K562 (cell line): ENCODE measurements at regions not wholly inside any gene's neighbourhood (a gene's known extent, or its start where the extent isn't known, plus 50 kb on each side); places are given as distances from the start of the nearest gene placed in this dataset.

ENCODE experiments used
- BCOR ChIP-seq: fragments of 450-650 bp; IDR thresholded peaks from 2 replicates; pipeline ENCODE4 v1.6.1; 2016
- BHLHE40 ChIP-seq: IDR thresholded peaks from 2 replicates; pipeline ENCODE4 v1.6.1; 2011; ENCODE audit warnings: low read length, improper control_type of control experiment
- BRD9 ChIP-seq: fragments of 450-650 bp; IDR thresholded peaks from 2 replicates; pipeline ENCODE4 v1.6.1; 2018; ENCODE audit warnings: low read depth; ENCODE audit not compliant: partially characterized antibody
- CBFB ChIP-seq: sonication (generic); formaldehyde crosslinking; IDR thresholded peaks from 2 replicates; pipeline ENCODE4 v1.4.0; 2020; ENCODE audit warnings: mild to moderate bottlenecking, missing genetic modification reagents
- CLOCK ChIP-seq: fragments of 250-450 bp; sonication (Bioruptor Pico); IDR thresholded peaks from 2 replicates; pipeline ENCODE4 v1.4.0; 2020; ENCODE audit warnings: mild to moderate bottlenecking, moderate library complexity, borderline replicate concordance
- E2F1 ChIP-seq: sonication (generic); formaldehyde crosslinking; IDR thresholded peaks from 2 replicates; pipeline ENCODE4 v1.8.1; 2023; ENCODE audit warnings: mild to moderate bottlenecking, missing genetic modification reagents, moderate library complexity
- GABPB1 ChIP-seq: sonication (generic); formaldehyde crosslinking; IDR thresholded peaks from 2 replicates; pipeline ENCODE4 v1.8.0; 2022; ENCODE audit warnings: mild to moderate bottlenecking, missing genetic modification reagents
- IRF2 ChIP-seq: sonication (generic); formaldehyde crosslinking; IDR thresholded peaks from 2 replicates; pipeline ENCODE4 v1.8.1; 2022; ENCODE audit warnings: mild to moderate bottlenecking, missing genetic modification reagents
- MAFG ChIP-seq: fragments of 450-650 bp; conservative IDR thresholded peaks from 2 replicates; pipeline ENCODE4 v1.6.1; 2016; ENCODE audit warnings: missing genetic modification characterization, missing compliant biosample characterization
- NR2C1 ChIP-seq, 2 experiments: fragments of 450-650 bp; IDR thresholded peaks; 2 replicates each; pipeline ENCODE4 v1.6.1; 2017; ENCODE audit warnings: mild to moderate bottlenecking in 2 of 2, antibody characterized with exemption in 1 of 2, inconsistent platforms in 1 of 2, missing compliant biosample characterization in 1 of 2, missing genetic modification characterization in 1 of 2
- NRF1 ChIP-seq, 2 experiments: fragments of 450-650 bp; IDR thresholded peaks in 1 of 2; conservative IDR thresholded peaks in 1 of 2; 2 replicates each; pipeline ENCODE4 v1.6.1; 2014; ENCODE audit warnings: mild to moderate bottlenecking in 2 of 2
- PURB ChIP-seq: sonication (generic); formaldehyde crosslinking; IDR thresholded peaks from 2 replicates; pipeline ENCODE4 v1.9.0; 2021; ENCODE audit warnings: low read depth, mild to moderate bottlenecking, missing genetic modification reagents
- SAP30 ChIP-seq: fragments of 200-600 bp; sonication (generic); IDR thresholded peaks from 2 replicates; pipeline ENCODE4 v1.6.1; 2012; ENCODE audit warnings: borderline replicate concordance, low read depth, mild to moderate bottlenecking, moderate library complexity, low read length, control low read depth, inconsistent platforms; ENCODE audit not compliant: insufficient read depth, poor library complexity, severe bottlenecking
- SRSF1 ChIP-seq: fragments of 200-400 bp; formaldehyde crosslinking; IDR thresholded peaks from 2 replicates; pipeline ENCODE4 v1.6.1; 2017; ENCODE audit warnings: mild to moderate bottlenecking, low read depth, low read length, moderate library complexity
- STAT5A ChIP-seq: IDR thresholded peaks from 2 replicates; pipeline ENCODE4 v1.6.1; 2012; ENCODE audit warnings: low read length, inconsistent platforms, borderline replicate concordance
- TOE1 ChIP-seq, 2 experiments: fragments of 450-650 bp in 1 of 2; sonication (generic) in 1 of 2; formaldehyde crosslinking in 1 of 2; IDR thresholded peaks; 2 replicates each; pipeline versions ENCODE4 v1.7.1 to v1.8.0; 2016 to 2022; ENCODE audit warnings: borderline replicate concordance in 2 of 2, mild to moderate bottlenecking in 2 of 2, antibody characterized with exemption in 1 of 2, inconsistent platforms in 1 of 2, low read depth in 1 of 2, missing genetic modification reagents in 1 of 2, moderate library complexity in 1 of 2
- USF1 ChIP-seq: sonication (generic); formaldehyde crosslinking; IDR thresholded peaks from 2 replicates; pipeline ENCODE4 v1.9.0; 2022; ENCODE audit warnings: mild to moderate bottlenecking, missing genetic modification reagents
- ZBTB43 ChIP-seq: sonication (generic); formaldehyde crosslinking; IDR thresholded peaks from 2 replicates; pipeline ENCODE4 v1.8.0; 2023; ENCODE audit warnings: mild to moderate bottlenecking, missing genetic modification reagents
- ZFP36 ChIP-seq: fragments of 150-350 bp; IDR thresholded peaks from 2 replicates; pipeline ENCODE4 v1.6.1; 2018; ENCODE audit warnings: low read length, low read depth; ENCODE audit not compliant: partially characterized antibody
- ZNF133 ChIP-seq: fragments of 250-450 bp; sonication (Bioruptor Pico); IDR thresholded peaks from 2 replicates; pipeline ENCODE4 v1.4.0; 2020; ENCODE audit warnings: mild to moderate bottlenecking
- ZNF77 ChIP-seq: fragments of 250-450 bp; sonication (Bioruptor Pico); IDR thresholded peaks from 2 replicates; pipeline ENCODE4 v1.5.0; 2020

GRCh38 chr7:130910949-130911944 lies 177.2 kb upstream of the KLF14 start (continued):
- TF ChIP-seq ZNF77 (CRISPR knock-in tag) = no peak
- TF ChIP-seq PURB = no peak
- peak; percentile 100 for TF ChIP-seq BRD9
- no peak for TF ChIP-seq NR2C1 (IDR thresholded peaks at IDR 0.05)
- TF ChIP-seq NR2C1 (tag; IDR thresholded peaks at IDR 0.05) = no peak
- no peak for TF ChIP-seq TOE1 (IDR thresholded peaks at IDR 0.05; ENCODE audit: borderline replicate concordance)
- TF ChIP-seq TOE1 (CRISPR knock-in tag; IDR thresholded peaks at IDR 0.05; ENCODE audit: borderline replicate concordance, low read depth) = no peak
- TF ChIP-seq STAT5A = no peak
- peak; percentile 73 for TF ChIP-seq ZFP36
- no peak for TF ChIP-seq ZNF133 (CRISPR knock-in tag)
- TF ChIP-seq ZBTB43 (CRISPR knock-in tag) = no peak
- no peak for TF ChIP-seq USF1 (CRISPR knock-in tag)
- TF ChIP-seq MAFG = no peak
- no peak for TF ChIP-seq CLOCK (CRISPR knock-in tag)
- TF ChIP-seq IRF2 (CRISPR knock-in tag) = no peak
- no peak for TF ChIP-seq E2F1
- no peak for TF ChIP-seq SRSF1
- TF ChIP-seq BHLHE40 = no peak
- no peak for TF ChIP-seq CBFB (CRISPR knock-in tag)
- no peak for TF ChIP-seq SAP30
- TF ChIP-seq BCOR = peak; percentile 83
- 0 out of 4 replicates have a peak, but pooled peaks of 1 of the 2 experiments have one; percentile 9 for TF ChIP-seq NRF1 (conservative IDR thresholded peaks at IDR 0.05 in 1 of 2, IDR thresholded peaks at IDR 0.05 in 1 of 2)
- no peak for TF ChIP-seq GABPB1 (CRISPR knock-in tag)
